ENCODE measurements at regions not wholly inside any gene's neighbourhood (a gene's known extent, or its start where the extent isn't known, plus 50 kb on each side); places are given as distances from the start of the nearest gene placed in this dataset.

DNA sequence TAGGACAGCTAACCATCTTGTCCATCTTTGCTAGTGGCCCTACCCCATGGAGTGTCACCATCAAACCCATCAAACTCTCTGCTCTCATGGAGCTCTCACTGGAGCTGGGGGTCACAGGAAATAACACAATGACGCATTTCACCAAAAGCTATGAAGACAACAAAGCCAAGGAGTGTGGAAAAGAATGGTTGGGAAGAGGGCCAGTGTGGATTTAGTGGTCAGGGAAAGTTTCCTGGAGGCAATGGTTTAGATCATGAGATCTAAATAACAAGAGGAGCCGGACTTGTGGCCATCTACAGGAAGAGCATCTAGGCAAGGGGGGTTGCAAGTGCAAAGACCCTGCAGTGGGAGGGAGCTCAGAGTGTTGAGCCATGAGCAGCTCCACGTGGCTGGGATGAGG is 189.5 kb downstream of the BMP7 start:
- WGBS, 2 experiments (ENCODE audit: insufficient coverage in 1 of 2, insufficient read length in 1 of 2), result 82 to 85% methylated on average over 3 of the region's 3 CpGs
- Mint-ChIP-seq H3K4me1 (no peaks in the 10 kb centered on the region), H3K4me3 (no peak overlapping the region), H3K27me3 (ENCODE audit: insufficient read depth) (peaks cover 36% of the 10 kb centered on the region), H3K9me3 (peaks cover 24% of the 10 kb centered on the region), H3K27ac (no peak overlapping the region), H3K36me3 (ENCODE audit: low read depth) (no peaks in the 10 kb centered on the region)
- H3K36me3 ChIP-seq (ENCODE audit: control insufficient read depth, insufficient read depth, low read length), result no peaks in the 10 kb centered on the region
- no peak overlapping the region for H3K27ac ChIP-seq (ENCODE audit: low read depth, low read length)
- TF ChIP-seq, protein P1, sequence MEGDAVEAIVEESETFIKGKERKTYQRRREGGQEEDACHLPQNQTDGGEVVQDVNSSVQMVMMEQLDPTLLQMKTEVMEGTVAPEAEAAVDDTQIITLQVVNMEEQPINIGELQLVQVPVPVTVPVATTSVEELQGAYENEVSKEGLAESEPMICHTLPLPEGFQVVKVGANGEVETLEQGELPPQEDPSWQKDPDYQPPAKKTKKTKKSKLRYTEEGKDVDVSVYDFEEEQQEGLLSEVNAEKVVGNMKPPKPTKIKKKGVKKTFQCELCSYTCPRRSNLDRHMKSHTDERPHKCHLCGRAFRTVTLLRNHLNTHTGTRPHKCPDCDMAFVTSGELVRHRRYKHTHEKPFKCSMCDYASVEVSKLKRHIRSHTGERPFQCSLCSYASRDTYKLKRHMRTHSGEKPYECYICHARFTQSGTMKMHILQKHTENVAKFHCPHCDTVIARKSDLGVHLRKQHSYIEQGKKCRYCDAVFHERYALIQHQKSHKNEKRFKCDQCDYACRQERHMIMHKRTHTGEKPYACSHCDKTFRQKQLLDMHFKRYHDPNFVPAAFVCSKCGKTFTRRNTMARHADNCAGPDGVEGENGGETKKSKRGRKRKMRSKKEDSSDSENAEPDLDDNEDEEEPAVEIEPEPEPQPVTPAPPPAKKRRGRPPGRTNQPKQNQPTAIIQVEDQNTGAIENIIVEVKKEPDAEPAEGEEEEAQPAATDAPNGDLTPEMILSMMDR (conservative IDR thresholded peaks at IDR 0.05), result no peak
- no peak overlapping the region for H3K4me3 ChIP-seq (ENCODE audit: low read length)
- no peak overlapping the region for H3K9ac ChIP-seq (ENCODE audit: extremely low read depth, low read length, poor library complexity, severe bottlenecking)
- no peak for DNase-seq
- H3K4me1 ChIP-seq (ENCODE audit: control insufficient read depth, insufficient read depth, low read length), result no peaks in the 10 kb centered on the region
- peaks cover 21% of the 10 kb centered on the region for H3K9me3 ChIP-seq (ENCODE audit: control insufficient read depth, low read length)
- H3K27me3 ChIP-seq (ENCODE audit: control insufficient read depth, insufficient read depth, low read length, poor library complexity, severe bottlenecking), result peaks cover 21% of the 10 kb centered on the region

DNA sequence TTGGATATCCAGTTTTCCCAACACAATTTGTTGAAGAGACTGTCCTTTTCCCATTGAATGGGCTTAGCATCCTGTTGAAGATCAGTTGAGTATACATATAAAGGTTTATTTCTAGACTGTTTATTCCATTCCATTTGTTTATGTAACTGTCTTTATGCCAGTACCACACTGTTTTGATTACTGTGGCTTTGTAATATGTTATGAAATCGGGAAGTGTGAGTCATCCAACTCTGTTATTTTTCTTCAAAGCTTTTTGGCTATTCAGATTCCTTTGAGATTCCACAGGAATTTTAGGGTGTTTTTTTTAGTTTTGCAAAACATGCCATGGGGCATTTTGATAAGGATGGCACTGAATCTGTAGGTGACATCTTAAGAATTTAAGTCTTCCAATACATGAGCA is 188.3 kb downstream of the BMP7 start:
- Mint-ChIP-seq H3K27ac (no peak overlapping the region), H3K4me1 (no peaks in the 10 kb centered on the region), H3K36me3 (ENCODE audit: low read depth) (no peaks in the 10 kb centered on the region), H3K4me3 (no peak overlapping the region), H3K9me3 (peaks cover 24% of the 10 kb centered on the region), H3K27me3 (ENCODE audit: insufficient read depth) (peaks cover 26% of the 10 kb centered on the region)
- Histone ChIP-seq H3K9ac (ENCODE audit: extremely low read depth, low read length, poor library complexity, severe bottlenecking) (no peak overlapping the region), H3K4me3 (ENCODE audit: low read length) (no peak overlapping the region), H3K27ac (ENCODE audit: low read depth, low read length) (no peak overlapping the region), H3K4me1 (ENCODE audit: control insufficient read depth, insufficient read depth, low read length) (no peaks in the 10 kb centered on the region), H3K9me3 (ENCODE audit: control insufficient read depth, low read length) (peaks cover 21% of the 10 kb centered on the region), H3K36me3 (ENCODE audit: control insufficient read depth, insufficient read depth, low read length) (no peaks in the 10 kb centered on the region), H3K27me3 (ENCODE audit: control insufficient read depth, insufficient read depth, low read length, poor library complexity, severe bottlenecking) (peaks cover 10% of the 10 kb centered on the region)
- TF ChIP-seq, protein P1 (conservative IDR thresholded peaks at IDR 0.05), result no peak
- DNase-seq, result no peak
- WGBS, 2 experiments (ENCODE audit: insufficient coverage in 1 of 2, insufficient read length in 1 of 2), result 86 to 89% methylated on average over 1 of the region's 1 CpG

GRCh38 chr20:57079031-57080005 is 187.1 kb downstream of the BMP7 start:
- no peak overlapping the region for H3K4me3 ChIP-seq (ENCODE audit: low read length)
- H3K4me1 ChIP-seq (ENCODE audit: control insufficient read depth, insufficient read depth, low read length), result no peaks in the 10 kb centered on the region
- TF ChIP-seq, protein P1 (conservative IDR thresholded peaks at IDR 0.05), result no peak
- Mint-ChIP-seq H3K36me3 (ENCODE audit: low read depth) (no peaks in the 10 kb centered on the region), H3K4me1 (no peaks in the 10 kb centered on the region), H3K27me3 (ENCODE audit: insufficient read depth) (peaks cover 21% of the 10 kb centered on the region), H3K27ac (no peak overlapping the region), H3K4me3 (no peak overlapping the region), H3K9me3 (peaks cover 24% of the 10 kb centered on the region)
- DNase-seq, result no peak
- WGBS, 2 experiments (ENCODE audit: insufficient coverage in 1 of 2, insufficient read length in 1 of 2), result 88 to 89% methylated on average over 1 to 2 of the region's 2 CpGs
- no peaks in the 10 kb centered on the region for H3K36me3 ChIP-seq (ENCODE audit: control insufficient read depth, insufficient read depth, low read length)
- H3K27ac ChIP-seq (ENCODE audit: low read depth, low read length), result no peak overlapping the region
- peaks cover 21% of the 10 kb centered on the region for H3K9me3 ChIP-seq (ENCODE audit: control insufficient read depth, low read length)
- H3K27me3 ChIP-seq (ENCODE audit: control insufficient read depth, insufficient read depth, low read length, poor library complexity, severe bottlenecking), result no peaks in the 10 kb centered on the region
- H3K9ac ChIP-seq (ENCODE audit: extremely low read depth, low read length, poor library complexity, severe bottlenecking), result no peak overlapping the region

Measured in endodermal cell (in vitro differentiated cells).